HepG2 (cell line): ENCODE measurements at regions not wholly inside any gene's neighbourhood (a gene's known extent, or its start where the extent isn't known, plus 50 kb on each side); places are given as distances from the start of the nearest gene placed in this dataset.

Source experiments
- ATAC-seq: fragments of 200-7000 bp; cut with Tn5 transposase; 3 replicates; pipeline ENCODE4 v1.9.1; 2020; ENCODE audit warnings: mild to moderate bottlenecking, moderate library complexity
- BruUV-seq: library from RNA; stranded (reverse); fragments of 400-500 nt; replicated peaks from 2 replicates; lab custom pipeline; 2021; lab: Mats Ljungman, UMichigan
- CTCF ChIA-PET: fragments of 300-600 bp; formaldehyde crosslinking; extraction: SDS; loops from one replicate; lab custom pipeline; 2021; ENCODE audit warnings: low total read pairs, inconsistent platforms, low intra/inter-chr PET ratio; lab: Yijun Ruan, JAX
- POLR2A ChIA-PET: fragments of 350-600 bp; sonication (Branson Sonifier 250); formaldehyde crosslinking; loops from one replicate; lab custom pipeline; 2020; ENCODE audit warnings: antibody characterized with exemption, inconsistent platforms; lab: Yijun Ruan, JAX
- DNase-seq: peaks from one replicate; pipeline ENCODE4 v3.0.0-alpha.2; 2015; ENCODE audit warnings: low spot score
- FAIRE-seq: peaks from 3 replicates; lab custom pipeline; 2011; peaks lifted over from hg19 to GRCh38; lab: Jason Lieb, UNC
- H2AFZ ChIP-seq: one replicate; pipeline ENCODE4 v1.6.1; 2011; ENCODE audit warnings: low read length, inconsistent platforms
- H3K27ac ChIP-seq: fragments of 300-600 bp; 3 replicates; pipeline ENCODE4 v1.8.0; 2011; ENCODE audit warnings: mixed run types, mild to moderate bottlenecking, mixed read lengths, low read length, inconsistent platforms; ENCODE audit not compliant: insufficient read depth; ENCODE audit errors: extremely low read length
- H3K27me3 ChIP-seq, 2 experiments: fragments of 200-600 bp in 1 of 2; 2 replicates in 1 of 2; 3 replicates in 1 of 2; pipeline versions ENCODE4 v1.6.0 to v1.8.0; 2011; ENCODE audit warnings: low read length in 2 of 2, mild to moderate bottlenecking in 2 of 2, moderate library complexity in 2 of 2, inconsistent platforms in 1 of 2; ENCODE audit not compliant: insufficient read depth in 2 of 2, control insufficient read depth in 1 of 2
- H3K36me3 ChIP-seq, 2 experiments: fragments of 200-600 bp in 1 of 2; replicated peaks in 1 of 2; 2 replicates in 1 of 2; 3 replicates in 1 of 2; pipeline versions ENCODE4 v1.5.1 to v1.8.0; 2011; ENCODE audit warnings: low read length in 2 of 2, inconsistent platforms in 1 of 2; ENCODE audit not compliant: insufficient read depth in 2 of 2, control insufficient read depth in 1 of 2
- H3K4me1 ChIP-seq: 2 replicates; pipeline ENCODE4 v1.5.1; 2012; ENCODE audit warnings: low read length, inconsistent platforms; ENCODE audit not compliant: insufficient read depth
- H3K4me2 ChIP-seq: 2 replicates; pipeline ENCODE4 v1.6.0; 2011; ENCODE audit warnings: low read depth, low read length, inconsistent platforms
- H3K4me3 ChIP-seq, 3 experiments: fragments of 200-600 bp in 1 of 3; sonication (generic), shearing (Covaris generic) in 1 of 3; replicated peaks in 1 of 3; 2 replicates each; pipeline ENCODE4 v1.5.1; 2011 to 2016; ENCODE audit warnings: low read length in 3 of 3, inconsistent platforms in 2 of 3, low read depth in 2 of 3, mild to moderate bottlenecking in 2 of 3, control low read depth in 1 of 3, mixed read lengths in 1 of 3; ENCODE audit not compliant: insufficient read depth in 1 of 3
- H3K79me2 ChIP-seq: one replicate; pipeline ENCODE4 v1.6.1; 2011; ENCODE audit warnings: low read length, inconsistent platforms; ENCODE audit not compliant: insufficient read depth
- H3K9ac ChIP-seq: 2 replicates; pipeline ENCODE4 v1.6.0; 2011; ENCODE audit warnings: mild to moderate bottlenecking, low read depth, low read length, inconsistent platforms; ENCODE audit not compliant: insufficient read depth
- H3K9me3 ChIP-seq: 2 replicates; pipeline ENCODE4 v1.5.1; 2012; ENCODE audit warnings: mild to moderate bottlenecking, low read length
- H4K20me1 ChIP-seq: 2 replicates; pipeline ENCODE4 v1.6.0; 2011; ENCODE audit warnings: inconsistent platforms, mild to moderate bottlenecking, low read length, moderate library complexity; ENCODE audit not compliant: insufficient read depth
- CBX2 ChIP-seq, 2 experiments: fragments of 200-600 bp in 1 of 2; sonication (generic); formaldehyde crosslinking in 1 of 2; IDR thresholded peaks; 2 replicates each; pipeline versions ENCODE4 v1.7.0 to v1.8.1; 2018 to 2022; ENCODE audit warnings: low read depth in 2 of 2, low read length in 1 of 2, mild to moderate bottlenecking in 1 of 2, missing genetic modification reagents in 1 of 2
- GABPA ChIP-seq, 2 experiments: IDR thresholded peaks; 2 replicates each; pipeline ENCODE4 v1.6.1; 2011 to 2016; ENCODE audit warnings: low read depth in 2 of 2, low read length in 1 of 2, missing biosample characterization in 1 of 2, missing genetic modification characterization in 1 of 2
- GRHL1 ChIP-seq: sonication (generic); formaldehyde crosslinking; conservative IDR thresholded peaks from 2 replicates; pipeline ENCODE4 v1.8.0; 2022; ENCODE audit warnings: missing genetic modification reagents
- HIC2 ChIP-seq: sonication (generic); formaldehyde crosslinking; IDR thresholded peaks from 2 replicates; pipeline ENCODE4 v1.9.0; 2022; ENCODE audit warnings: low read depth, missing genetic modification reagents
- IKZF1 ChIP-seq: fragments of 450-650 bp; IDR thresholded peaks from 2 replicates; pipeline ENCODE4 v1.7.1; 2016
- KLF16 ChIP-seq, 2 experiments: sonication (generic) in 1 of 2; formaldehyde crosslinking in 1 of 2; IDR thresholded peaks; 2 replicates each; pipeline versions ENCODE4 v1.6.1 to v1.8.0; 2016 to 2023; ENCODE audit warnings: missing genetic modification reagents in 2 of 2, missing compliant biosample characterization in 1 of 2
- RXRA ChIP-seq: sonication (generic); formaldehyde crosslinking; IDR thresholded peaks from 2 replicates; pipeline ENCODE4 v1.5.1; 2020; ENCODE audit warnings: missing genetic modification reagents
- TBX3 ChIP-seq: fragments of 450-650 bp; IDR thresholded peaks from 2 replicates; pipeline ENCODE4 v1.6.1; 2017; ENCODE audit warnings: antibody characterized with exemption, mild to moderate bottlenecking, inconsistent platforms, borderline replicate concordance
- ZMAT5 ChIP-seq: sonication (generic); formaldehyde crosslinking; IDR thresholded peaks from 2 replicates; pipeline ENCODE4 v1.5.0; 2020; ENCODE audit warnings: mild to moderate bottlenecking, low read depth, missing genetic modification reagents, borderline replicate concordance
- ZNF512B ChIP-seq: sonication (generic); formaldehyde crosslinking; IDR thresholded peaks from 2 replicates; pipeline ENCODE4 v1.5.1; 2020; ENCODE audit warnings: missing genetic modification reagents, mild to moderate bottlenecking, borderline replicate concordance
- ZNF660 ChIP-seq: sonication (generic); formaldehyde crosslinking; IDR thresholded peaks from 2 replicates; pipeline ENCODE4 v1.5.1; 2020; ENCODE audit warnings: mild to moderate bottlenecking, low read depth, missing genetic modification reagents, borderline replicate concordance
- ZNF766 ChIP-seq: sonication (generic); formaldehyde crosslinking; IDR thresholded peaks from 2 replicates; pipeline ENCODE4 v1.5.0; 2020; ENCODE audit warnings: missing genetic modification reagents, borderline replicate concordance
- ZNF780A ChIP-seq: sonication (generic); formaldehyde crosslinking; IDR thresholded peaks from 2 replicates; pipeline ENCODE4 v1.8.0; 2022; ENCODE audit warnings: mild to moderate bottlenecking, missing genetic modification reagents, moderate library complexity
- ZXDC ChIP-seq: sonication (generic); formaldehyde crosslinking; IDR thresholded peaks from 2 replicates; pipeline ENCODE4 v1.5.0; 2020; ENCODE audit warnings: mild to moderate bottlenecking, missing genetic modification reagents
- WGBS: methylation state at CpG from one replicate; pipeline ENCODE4 v1.1.6; 2017; ENCODE audit warnings: low lambda C conversion rate; 5-methylcytosine and 5-hydroxymethylcytosine counted together
- in situ Hi-C: cut with HindIII; loops from 2 replicates; pipeline ENCODE4 v1.10.0; 2017; ENCODE audit warnings: low pct_unique_long_range_greater_than_20kb; ENCODE audit not compliant: extremely low pct_ligation_motif_present
- intact Hi-C: fragments of 100-400 bp; cut with micrococcal nuclease; formaldehyde crosslinking; loops from one replicate; pipeline ENCODE4 v1.10.0; 2022; ENCODE audit not compliant: unreplicated experiment

GRCh38 chr4:164359881-164360280 is 394.1 kb upstream of the SMIM31 start:
- no peaks in the 10 kb centered on the region for H3K9me3 ChIP-seq
- BruUV-seq: no TSS peak

More at GRCh38 chr4:164359881-164360280, 394.1 kb upstream of the SMIM31 start:
- Histone ChIP-seq H3K36me3 (no peaks in the 10 kb centered on the region), H2AFZ (no peak overlapping the region), H3K27me3 (no peaks in the 10 kb centered on the region), H4K20me1 (no peaks in the 10 kb centered on the region), H3K4me1 (no peaks in the 10 kb centered on the region), H3K4me3 (no peak overlapping the region), H3K27ac (no peak overlapping the region), H3K9ac (no peak overlapping the region), H3K79me2 (no peaks in the 10 kb centered on the region), H3K4me2 (no peak overlapping the region)
- DNase-seq (no peak), ATAC-seq (no peak), FAIRE-seq (no peak)
- WGBS: 35% methylated on average over 6 of the region's 6 CpGs
- ChIA-PET CTCF (no interaction called here), POLR2A (no interaction called here)
- no peak for TF ChIP-seq HIC2 (CRISPR knock-in tag)
- no peak for TF ChIP-seq ZMAT5
- TF ChIP-seq ZNF660: no peak
- no peak for TF ChIP-seq RXRA
- no peak for TF ChIP-seq GABPA (IDR thresholded peaks at IDR 0.05; ENCODE audit: low read depth, low read length)
- no peak for TF ChIP-seq GABPA (CRISPR knock-in tag; IDR thresholded peaks at IDR 0.05; ENCODE audit: low read depth)
- no peak for TF ChIP-seq IKZF1
- TF ChIP-seq GRHL1 (CRISPR knock-in tag): no peak
- TF ChIP-seq CBX2 (IDR thresholded peaks at IDR 0.05; ENCODE audit: low read depth, low read length): no peak
- no peak for TF ChIP-seq CBX2 (CRISPR knock-in tag; IDR thresholded peaks at IDR 0.05; ENCODE audit: low read depth)
- TF ChIP-seq ZNF766 (CRISPR knock-in tag): no peak
- TF ChIP-seq ZNF780A (CRISPR knock-in tag): no peak
- no peak for TF ChIP-seq TBX3
- TF ChIP-seq ZXDC (CRISPR knock-in tag): no peak
- no peak for TF ChIP-seq ZNF512B (CRISPR knock-in tag)
- TF ChIP-seq KLF16 (CRISPR knock-in tag; IDR thresholded peaks at IDR 0.05): no peak
- in situ Hi-C loops (no loop called here), intact Hi-C loops (no loop called here)
